Upper lobe of left lung (tissue), 4 donors: ENCODE measurements at regions not wholly inside any gene's neighbourhood (a gene's known extent, or its start where the extent isn't known, plus 50 kb on each side); places are given as distances from the start of the nearest gene placed in this dataset.

Source experiments
- POLR2A ChIP-seq, 4 donors: fragments of 450-650 bp; IDR thresholded peaks; one replicate each; pipeline ENCODE4 v1.5.1; 2016 to 2017; ENCODE audit warnings: antibody characterized with exemption in 4 of 4, mild to moderate bottlenecking in 2 of 4
- TF ChIP-seq, protein P1 (sequence below), 6 experiments: fragments of 450-650 bp in 4 of 6; fragments of 200-600 bp in 2 of 6; sonication (generic) in 2 of 6; IDR thresholded peaks; one replicate each; pipeline ENCODE4 v1.5.1; 2016 to 2019; ENCODE audit warnings: antibody characterized with exemption in 6 of 6

DNA sequence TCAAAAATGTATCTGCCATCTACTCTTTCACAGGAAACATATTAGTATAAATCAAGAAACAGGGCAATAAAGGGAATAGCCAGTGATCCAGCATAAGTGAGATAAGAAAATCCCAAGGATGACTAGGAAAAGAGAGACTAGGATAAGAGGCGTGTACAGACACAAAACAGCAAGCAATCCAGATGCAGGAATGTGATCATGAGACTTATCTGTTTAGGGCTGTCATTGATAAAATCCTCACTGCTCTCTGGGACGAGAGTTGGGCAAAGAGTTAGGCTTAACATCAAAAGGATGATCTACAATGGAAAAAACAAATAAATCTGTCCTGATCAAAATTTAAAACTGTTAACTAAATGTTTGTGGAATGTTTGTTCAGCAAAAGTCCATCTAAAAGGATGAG, 1156.8 kb upstream of the C9orf72 start:
- TF ChIP-seq, protein P1, sequence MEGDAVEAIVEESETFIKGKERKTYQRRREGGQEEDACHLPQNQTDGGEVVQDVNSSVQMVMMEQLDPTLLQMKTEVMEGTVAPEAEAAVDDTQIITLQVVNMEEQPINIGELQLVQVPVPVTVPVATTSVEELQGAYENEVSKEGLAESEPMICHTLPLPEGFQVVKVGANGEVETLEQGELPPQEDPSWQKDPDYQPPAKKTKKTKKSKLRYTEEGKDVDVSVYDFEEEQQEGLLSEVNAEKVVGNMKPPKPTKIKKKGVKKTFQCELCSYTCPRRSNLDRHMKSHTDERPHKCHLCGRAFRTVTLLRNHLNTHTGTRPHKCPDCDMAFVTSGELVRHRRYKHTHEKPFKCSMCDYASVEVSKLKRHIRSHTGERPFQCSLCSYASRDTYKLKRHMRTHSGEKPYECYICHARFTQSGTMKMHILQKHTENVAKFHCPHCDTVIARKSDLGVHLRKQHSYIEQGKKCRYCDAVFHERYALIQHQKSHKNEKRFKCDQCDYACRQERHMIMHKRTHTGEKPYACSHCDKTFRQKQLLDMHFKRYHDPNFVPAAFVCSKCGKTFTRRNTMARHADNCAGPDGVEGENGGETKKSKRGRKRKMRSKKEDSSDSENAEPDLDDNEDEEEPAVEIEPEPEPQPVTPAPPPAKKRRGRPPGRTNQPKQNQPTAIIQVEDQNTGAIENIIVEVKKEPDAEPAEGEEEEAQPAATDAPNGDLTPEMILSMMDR (IDR thresholded peaks at IDR 0.05): no peak
- no peak for TF ChIP-seq POLR2A (IDR thresholded peaks at IDR 0.05)
